ENCODE measurements at regions not wholly inside any gene's neighbourhood (a gene's known extent, or its start where the extent isn't known, plus 50 kb on each side); places are given as distances from the start of the nearest gene placed in this dataset.

DNA sequence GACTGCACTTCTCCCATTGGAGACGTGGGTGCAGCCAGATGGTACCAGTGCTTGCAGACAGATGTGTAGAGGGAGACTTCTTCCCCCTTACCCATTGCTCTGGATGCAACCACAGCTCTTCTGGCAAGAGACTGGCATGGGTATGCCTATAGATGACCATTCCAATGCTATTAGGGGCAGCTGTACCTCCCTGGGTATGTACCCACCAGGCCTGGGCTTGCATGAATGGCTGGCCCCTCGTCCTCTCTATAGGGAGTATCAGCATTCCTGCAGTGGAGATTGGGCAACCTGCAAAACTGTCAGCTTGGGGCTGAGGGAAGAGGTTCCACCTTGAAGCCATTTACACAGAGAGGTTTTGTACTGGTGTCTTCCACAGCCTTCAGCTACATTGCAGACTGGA lies 57.6 kb upstream of the FXR1 start:
- TF ChIP-seq, protein P1, sequence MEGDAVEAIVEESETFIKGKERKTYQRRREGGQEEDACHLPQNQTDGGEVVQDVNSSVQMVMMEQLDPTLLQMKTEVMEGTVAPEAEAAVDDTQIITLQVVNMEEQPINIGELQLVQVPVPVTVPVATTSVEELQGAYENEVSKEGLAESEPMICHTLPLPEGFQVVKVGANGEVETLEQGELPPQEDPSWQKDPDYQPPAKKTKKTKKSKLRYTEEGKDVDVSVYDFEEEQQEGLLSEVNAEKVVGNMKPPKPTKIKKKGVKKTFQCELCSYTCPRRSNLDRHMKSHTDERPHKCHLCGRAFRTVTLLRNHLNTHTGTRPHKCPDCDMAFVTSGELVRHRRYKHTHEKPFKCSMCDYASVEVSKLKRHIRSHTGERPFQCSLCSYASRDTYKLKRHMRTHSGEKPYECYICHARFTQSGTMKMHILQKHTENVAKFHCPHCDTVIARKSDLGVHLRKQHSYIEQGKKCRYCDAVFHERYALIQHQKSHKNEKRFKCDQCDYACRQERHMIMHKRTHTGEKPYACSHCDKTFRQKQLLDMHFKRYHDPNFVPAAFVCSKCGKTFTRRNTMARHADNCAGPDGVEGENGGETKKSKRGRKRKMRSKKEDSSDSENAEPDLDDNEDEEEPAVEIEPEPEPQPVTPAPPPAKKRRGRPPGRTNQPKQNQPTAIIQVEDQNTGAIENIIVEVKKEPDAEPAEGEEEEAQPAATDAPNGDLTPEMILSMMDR (IDR thresholded peaks at IDR 0.05): no peak
- TF ChIP-seq POLR2AphosphoS5 (IDR thresholded peaks at IDR 0.05) (no peak), POLR2A (IDR thresholded peaks at IDR 0.05) (no peak), EP300 (IDR thresholded peaks at IDR 0.05) (no peak)
